Gastrocnemius medialis (tissue), 4 donors: ENCODE measurements at regions not wholly inside any gene's neighbourhood (a gene's known extent, or its start where the extent isn't known, plus 50 kb on each side); places are given as distances from the start of the nearest gene placed in this dataset.

ENCODE experiments used
- POLR2A ChIP-seq, 2 donors: fragments of 450-650 bp; IDR thresholded peaks; one replicate each; pipeline ENCODE4 v1.6.1; 2017; ENCODE audit warnings: antibody characterized with exemption in 2 of 2, mild to moderate bottlenecking in 2 of 2, moderate library complexity in 2 of 2
- TF ChIP-seq, protein P1 (sequence below), 5 experiments: fragments of 450-650 bp in 3 of 5; fragments of 200-600 bp in 2 of 5; sonication (generic) in 2 of 5; IDR thresholded peaks in 4 of 5; conservative IDR thresholded peaks in 1 of 5; 1 replicate in 4 of 5; 2 replicates in 1 of 5; pipeline ENCODE4 v1.5.1; 2016 to 2019; ENCODE audit warnings: antibody characterized with exemption in 5 of 5, mild to moderate bottlenecking in 3 of 5, moderate library complexity in 3 of 5

DNA sequence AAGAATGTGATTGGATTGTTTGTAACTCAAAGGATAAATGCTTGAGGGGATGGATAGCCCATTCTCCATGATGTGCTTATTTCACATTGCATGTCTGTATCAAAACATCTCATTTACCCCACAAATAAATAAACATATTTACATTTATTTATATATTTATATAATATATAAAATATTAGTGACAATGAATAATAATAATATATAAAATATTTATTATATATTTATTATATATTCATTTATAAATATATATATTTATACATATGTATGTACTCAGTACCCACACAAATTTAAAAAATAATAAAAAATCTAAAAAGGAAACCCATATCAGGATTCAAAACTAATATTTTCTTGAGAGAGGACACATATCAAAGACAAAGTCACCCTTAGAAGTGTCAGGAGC, 429.9 kb downstream of the KCNJ2 start:
- TF ChIP-seq, protein P1, sequence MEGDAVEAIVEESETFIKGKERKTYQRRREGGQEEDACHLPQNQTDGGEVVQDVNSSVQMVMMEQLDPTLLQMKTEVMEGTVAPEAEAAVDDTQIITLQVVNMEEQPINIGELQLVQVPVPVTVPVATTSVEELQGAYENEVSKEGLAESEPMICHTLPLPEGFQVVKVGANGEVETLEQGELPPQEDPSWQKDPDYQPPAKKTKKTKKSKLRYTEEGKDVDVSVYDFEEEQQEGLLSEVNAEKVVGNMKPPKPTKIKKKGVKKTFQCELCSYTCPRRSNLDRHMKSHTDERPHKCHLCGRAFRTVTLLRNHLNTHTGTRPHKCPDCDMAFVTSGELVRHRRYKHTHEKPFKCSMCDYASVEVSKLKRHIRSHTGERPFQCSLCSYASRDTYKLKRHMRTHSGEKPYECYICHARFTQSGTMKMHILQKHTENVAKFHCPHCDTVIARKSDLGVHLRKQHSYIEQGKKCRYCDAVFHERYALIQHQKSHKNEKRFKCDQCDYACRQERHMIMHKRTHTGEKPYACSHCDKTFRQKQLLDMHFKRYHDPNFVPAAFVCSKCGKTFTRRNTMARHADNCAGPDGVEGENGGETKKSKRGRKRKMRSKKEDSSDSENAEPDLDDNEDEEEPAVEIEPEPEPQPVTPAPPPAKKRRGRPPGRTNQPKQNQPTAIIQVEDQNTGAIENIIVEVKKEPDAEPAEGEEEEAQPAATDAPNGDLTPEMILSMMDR (IDR thresholded peaks at IDR 0.05 in 4 of 5, conservative IDR thresholded peaks at IDR 0.05 in 1 of 5): no peak
- no peak for TF ChIP-seq POLR2A (IDR thresholded peaks at IDR 0.05)
